Activated CD4-positive, alpha-beta T cell treated with anti-CD3 and anti-CD28 coated beads for 1 hour (primary cell): ENCODE measurements at regions not wholly inside any gene's neighbourhood (a gene's known extent, or its start where the extent isn't known, plus 50 kb on each side); places are given as distances from the start of the nearest gene placed in this dataset.

Experiments used
- DNase-seq: peaks from one replicate; pipeline ENCODE4 v3.0.0-alpha.2; 2020

- DNase-seq, result no peak
Observed at GRCh38 chr14:94682061-94682516, 69.9 kb downstream of the SERPINA3 start.

DNA sequence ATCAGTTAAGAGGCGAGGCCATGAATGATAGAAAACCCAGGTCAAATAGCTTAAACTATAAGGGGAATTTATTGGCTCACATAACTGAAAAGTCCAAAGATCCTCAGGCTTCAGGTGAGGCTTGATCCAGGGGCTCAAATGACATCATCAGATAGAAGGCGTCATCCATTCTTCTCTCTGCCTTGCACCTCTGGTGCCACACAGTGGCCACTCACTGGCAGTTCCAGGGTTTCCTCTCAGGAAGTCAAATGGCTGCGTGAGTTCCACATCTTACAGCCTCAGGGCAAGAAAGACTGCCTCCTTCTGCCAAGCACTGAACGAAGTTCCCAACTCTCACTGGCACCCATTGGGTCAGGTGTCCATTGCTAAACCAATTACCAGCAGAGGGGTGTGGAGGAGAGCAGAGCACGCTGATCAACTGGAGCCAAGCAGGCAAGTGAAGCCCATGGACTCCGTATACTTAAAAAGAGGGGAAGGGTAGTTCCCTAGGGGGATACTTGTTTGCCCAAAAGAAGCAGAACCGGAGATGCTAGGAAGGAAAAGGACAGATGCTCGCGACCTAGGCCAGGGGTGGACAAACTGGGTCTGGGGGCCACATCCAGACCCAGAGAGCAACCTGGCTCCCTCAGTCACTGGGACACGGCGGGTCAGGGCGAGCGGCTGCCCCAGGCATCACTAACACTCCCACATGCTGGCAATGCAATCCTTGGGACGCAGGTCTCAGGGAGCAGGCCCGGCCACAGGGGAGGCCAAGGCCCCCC lies 69.3 kb downstream of the SERPINA3 start:
- DNase-seq, result no peak

DNA sequence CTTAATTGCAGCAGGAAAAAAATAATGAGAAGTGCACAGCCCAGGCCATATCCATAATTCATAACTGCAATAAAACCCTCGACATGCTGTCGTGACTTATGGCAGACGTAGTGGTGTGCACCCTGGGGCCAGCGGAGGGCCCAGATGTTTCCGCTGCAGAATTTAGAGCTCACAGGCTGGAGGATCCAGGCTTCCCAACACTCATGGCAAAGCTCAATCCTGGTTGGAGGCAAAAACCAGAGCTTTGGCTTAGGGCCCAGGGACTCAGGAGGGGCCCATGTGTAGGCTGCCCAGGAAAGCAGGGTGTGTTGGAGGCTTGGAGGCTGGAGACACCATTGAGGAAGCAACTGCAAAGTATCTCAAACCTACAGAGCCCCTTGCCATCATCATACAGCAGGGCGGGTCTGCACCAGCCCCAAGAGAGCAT lies 68.7 kb downstream of the SERPINA3 start:
- no peak for DNase-seq

DNA sequence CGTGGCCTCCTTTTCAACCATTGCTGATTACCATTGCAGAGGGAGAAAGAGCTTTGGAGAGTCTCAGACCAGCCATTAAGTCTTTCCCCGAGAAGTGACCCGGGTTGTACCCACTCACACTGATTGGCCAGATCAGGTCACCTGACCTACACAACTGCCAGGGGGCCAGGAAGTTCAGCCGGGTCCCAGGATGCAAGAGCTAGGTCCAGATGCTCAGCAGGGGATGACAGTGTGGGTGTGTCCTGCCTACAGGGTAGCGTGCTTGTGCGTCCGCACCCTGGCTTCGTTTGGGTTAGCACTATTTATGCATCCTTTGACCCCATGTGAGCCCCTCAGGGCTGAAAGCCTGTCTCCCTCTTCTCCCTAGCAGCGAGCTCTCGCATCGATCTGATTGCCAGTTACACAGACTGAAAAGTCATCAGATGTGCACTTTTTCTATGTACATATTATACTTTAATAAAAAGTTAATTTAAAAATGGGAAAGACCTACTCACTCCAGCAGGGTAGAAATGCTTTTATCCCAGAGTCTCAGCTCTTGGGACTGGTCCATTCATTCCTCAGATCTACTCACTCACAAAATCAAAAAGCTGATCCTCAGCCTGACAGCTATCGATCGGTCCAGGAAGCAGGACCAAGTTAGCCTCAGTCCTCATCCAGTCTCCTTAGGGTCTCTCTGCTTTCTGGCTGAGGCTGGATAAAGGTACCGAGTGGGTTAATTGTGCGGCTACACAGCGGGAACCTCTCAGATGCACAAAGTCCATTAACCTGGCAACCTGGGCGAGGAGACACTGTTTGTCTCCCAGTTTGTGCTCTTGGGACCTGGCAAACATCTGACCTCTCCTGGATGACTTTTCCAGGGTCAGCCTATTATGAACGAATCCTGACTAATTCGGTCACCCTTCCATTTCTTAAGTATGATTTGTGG lies 68.0 kb downstream of the SERPINA3 start:
- no peak for DNase-seq

- no peak for DNase-seq
Observed at GRCh38 chr14:94679106-94679810, 67.1 kb downstream of the SERPINA3 start.

GRCh38 chr14:94677747-94678146 lies 65.6 kb downstream of the SERPINA3 start:
- DNase-seq, result no peak

GRCh38 chr14:94677213-94677612 lies 65.0 kb downstream of the SERPINA3 start:
- DNase-seq, result no peak

DNA sequence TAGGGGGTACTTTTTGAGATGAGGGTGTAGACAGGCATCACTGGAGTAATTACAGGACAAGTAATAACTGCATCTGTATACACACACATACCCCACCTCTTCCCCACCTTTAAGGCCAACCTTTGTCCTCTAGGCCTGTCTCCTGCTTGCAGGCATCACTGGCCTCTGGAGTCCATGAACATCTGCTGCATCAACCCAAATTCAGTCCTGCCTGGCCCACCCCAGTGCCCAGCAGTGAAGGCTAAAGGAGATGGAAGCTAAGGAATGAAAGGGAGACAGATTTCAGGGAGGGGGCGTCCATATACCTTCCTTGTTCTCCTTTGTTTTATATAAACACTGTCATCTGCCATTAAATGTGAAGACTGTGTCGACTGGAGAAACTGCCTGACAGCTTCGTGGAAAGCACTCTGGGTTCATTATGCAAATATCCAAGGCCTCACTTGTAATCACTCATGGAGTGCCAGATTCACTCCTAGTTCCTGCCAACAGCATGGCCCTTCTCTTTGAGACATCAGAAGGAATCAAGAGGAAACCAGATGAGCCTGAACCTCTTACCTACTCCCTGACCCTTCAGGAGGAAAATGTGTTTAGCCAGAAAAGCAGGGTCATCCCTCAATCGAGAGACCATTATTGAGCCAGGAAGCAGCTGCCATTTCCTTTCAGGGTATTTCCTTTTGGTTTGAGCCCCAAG lies 64.4 kb downstream of the SERPINA3 start:
- DNase-seq, result no peak

- no peak for DNase-seq
Observed at GRCh38 chr14:94675036-94675435, 62.8 kb downstream of the SERPINA3 start.

DNA sequence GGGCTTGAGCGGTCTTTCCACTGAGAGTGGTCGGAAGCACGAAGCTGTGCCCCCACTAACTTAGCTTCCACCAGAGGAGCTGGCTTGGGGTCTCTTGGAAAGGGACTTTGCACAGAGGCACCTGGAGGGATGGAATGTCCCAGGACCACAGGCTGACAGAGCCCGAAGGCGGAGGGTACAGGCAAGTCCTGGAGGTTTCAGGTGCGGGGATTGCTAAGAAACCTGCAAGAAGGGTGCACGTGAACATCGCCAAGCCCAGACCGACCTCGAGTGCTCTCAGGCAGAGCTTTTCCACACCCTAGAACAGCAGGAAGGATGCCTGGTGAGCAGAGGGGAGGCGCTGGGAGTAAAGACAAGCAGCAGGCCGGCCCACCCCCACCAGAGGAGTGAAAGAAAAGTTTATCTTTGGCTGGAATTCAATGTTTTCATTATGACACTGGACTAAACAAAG lies 61.6 kb downstream of the SERPINA3 start:
- no peak for DNase-seq
